Uterus (tissue), 2 donors: ENCODE measurements at regions not wholly inside any gene's neighbourhood (a gene's known extent, or its start where the extent isn't known, plus 50 kb on each side); places are given as distances from the start of the nearest gene placed in this dataset.

ENCODE experiments used
- CTCF ChIP-seq, 4 experiments: fragments of 200-600 bp in 2 of 4; fragments of 450-650 bp in 2 of 4; sonication (generic) in 2 of 4; IDR thresholded peaks; one replicate each; pipeline ENCODE4 v1.5.1; 2016 to 2019; ENCODE audit warnings: antibody characterized with exemption in 4 of 4, mild to moderate bottlenecking in 2 of 4, moderate library complexity in 1 of 4
- POLR2A ChIP-seq, 2 donors: fragments of 450-650 bp; IDR thresholded peaks; one replicate each; pipeline ENCODE4 v1.6.1; 2016; ENCODE audit warnings: antibody characterized with exemption in 2 of 2, mild to moderate bottlenecking in 1 of 2, moderate library complexity in 1 of 2

- no peak for TF ChIP-seq POLR2A (IDR thresholded peaks at IDR 0.05)
- no peak for TF ChIP-seq CTCF (IDR thresholded peaks at IDR 0.05)
These were observed 160.2 kb upstream of the SMAD3 start for GRCh38 chr15:66905185-66905584.
